HepG2 (cell line): ENCODE measurements at regions not wholly inside any gene's neighbourhood (a gene's known extent, or its start where the extent isn't known, plus 50 kb on each side); places are given as distances from the start of the nearest gene placed in this dataset.

Source experiments
- ATAC-seq: fragments of 200-7000 bp; cut with Tn5 transposase; 3 replicates; pipeline ENCODE4 v1.9.1; 2020; ENCODE audit warnings: mild to moderate bottlenecking, moderate library complexity
- BruUV-seq: library from RNA; stranded (reverse); fragments of 400-500 nt; replicated peaks from 2 replicates; lab custom pipeline; 2021; lab: Mats Ljungman, UMichigan
- CTCF ChIA-PET: fragments of 300-600 bp; formaldehyde crosslinking; extraction: SDS; loops from one replicate; lab custom pipeline; 2021; ENCODE audit warnings: low total read pairs, inconsistent platforms, low intra/inter-chr PET ratio; lab: Yijun Ruan, JAX
- POLR2A ChIA-PET: fragments of 350-600 bp; sonication (Branson Sonifier 250); formaldehyde crosslinking; loops from one replicate; lab custom pipeline; 2020; ENCODE audit warnings: antibody characterized with exemption, inconsistent platforms; lab: Yijun Ruan, JAX
- DNase-seq: peaks from one replicate; pipeline ENCODE4 v3.0.0-alpha.2; 2015; ENCODE audit warnings: low spot score
- FAIRE-seq: peaks from 3 replicates; lab custom pipeline; 2011; peaks lifted over from hg19 to GRCh38; lab: Jason Lieb, UNC
- H2AFZ ChIP-seq: one replicate; pipeline ENCODE4 v1.6.1; 2011; ENCODE audit warnings: low read length, inconsistent platforms
- H3K27ac ChIP-seq: fragments of 300-600 bp; 3 replicates; pipeline ENCODE4 v1.8.0; 2011; ENCODE audit warnings: mixed run types, mild to moderate bottlenecking, mixed read lengths, low read length, inconsistent platforms; ENCODE audit not compliant: insufficient read depth; ENCODE audit errors: extremely low read length
- H3K27me3 ChIP-seq, 2 experiments: fragments of 200-600 bp in 1 of 2; 2 replicates in 1 of 2; 3 replicates in 1 of 2; pipeline versions ENCODE4 v1.6.0 to v1.8.0; 2011; ENCODE audit warnings: low read length in 2 of 2, mild to moderate bottlenecking in 2 of 2, moderate library complexity in 2 of 2, inconsistent platforms in 1 of 2; ENCODE audit not compliant: insufficient read depth in 2 of 2, control insufficient read depth in 1 of 2
- H3K36me3 ChIP-seq, 2 experiments: fragments of 200-600 bp in 1 of 2; replicated peaks in 1 of 2; 2 replicates in 1 of 2; 3 replicates in 1 of 2; pipeline versions ENCODE4 v1.5.1 to v1.8.0; 2011; ENCODE audit warnings: low read length in 2 of 2, inconsistent platforms in 1 of 2; ENCODE audit not compliant: insufficient read depth in 2 of 2, control insufficient read depth in 1 of 2
- H3K4me1 ChIP-seq: 2 replicates; pipeline ENCODE4 v1.5.1; 2012; ENCODE audit warnings: low read length, inconsistent platforms; ENCODE audit not compliant: insufficient read depth
- H3K4me2 ChIP-seq: 2 replicates; pipeline ENCODE4 v1.6.0; 2011; ENCODE audit warnings: low read depth, low read length, inconsistent platforms
- H3K4me3 ChIP-seq, 3 experiments: fragments of 200-600 bp in 1 of 3; sonication (generic), shearing (Covaris generic) in 1 of 3; replicated peaks in 1 of 3; 2 replicates each; pipeline ENCODE4 v1.5.1; 2011 to 2016; ENCODE audit warnings: low read length in 3 of 3, inconsistent platforms in 2 of 3, low read depth in 2 of 3, mild to moderate bottlenecking in 2 of 3, control low read depth in 1 of 3, mixed read lengths in 1 of 3; ENCODE audit not compliant: insufficient read depth in 1 of 3
- H3K79me2 ChIP-seq: one replicate; pipeline ENCODE4 v1.6.1; 2011; ENCODE audit warnings: low read length, inconsistent platforms; ENCODE audit not compliant: insufficient read depth
- H3K9ac ChIP-seq: 2 replicates; pipeline ENCODE4 v1.6.0; 2011; ENCODE audit warnings: mild to moderate bottlenecking, low read depth, low read length, inconsistent platforms; ENCODE audit not compliant: insufficient read depth
- H3K9me3 ChIP-seq: 2 replicates; pipeline ENCODE4 v1.5.1; 2012; ENCODE audit warnings: mild to moderate bottlenecking, low read length
- H4K20me1 ChIP-seq: 2 replicates; pipeline ENCODE4 v1.6.0; 2011; ENCODE audit warnings: inconsistent platforms, mild to moderate bottlenecking, low read length, moderate library complexity; ENCODE audit not compliant: insufficient read depth
- ARNT2 ChIP-seq: sonication (generic); formaldehyde crosslinking; IDR thresholded peaks from 2 replicates; pipeline ENCODE4 v1.8.0; 2022; ENCODE audit warnings: mild to moderate bottlenecking, low read depth, missing genetic modification reagents, moderate library complexity
- JUND ChIP-seq: sonication (generic); formaldehyde crosslinking; IDR thresholded peaks from 2 replicates; pipeline ENCODE4 v1.8.0; 2022; ENCODE audit warnings: mild to moderate bottlenecking, missing genetic modification reagents
- NONO ChIP-seq, 2 experiments: fragments of 450-650 bp in 1 of 2; sonication (generic) in 1 of 2; formaldehyde crosslinking in 1 of 2; IDR thresholded peaks in 1 of 2; conservative IDR thresholded peaks in 1 of 2; 2 replicates each; pipeline versions ENCODE4 v1.6.1 to v1.8.0; 2017 to 2022; ENCODE audit warnings: mild to moderate bottlenecking in 1 of 2, missing genetic modification reagents in 1 of 2, moderate library complexity in 1 of 2
- SNRNP70 ChIP-seq: fragments of 200-400 bp; formaldehyde crosslinking; IDR thresholded peaks from 2 replicates; pipeline ENCODE4 v1.6.1; 2017; ENCODE audit warnings: mild to moderate bottlenecking, low read depth, low read length, moderate library complexity
- ZNF496 ChIP-seq: sonication (generic); formaldehyde crosslinking; IDR thresholded peaks from 2 replicates; pipeline ENCODE4 v1.8.1; 2023; ENCODE audit warnings: mild to moderate bottlenecking, moderate library complexity, missing genetic modification reagents; ENCODE audit not compliant: insufficient replicate concordance
- ZNF746 ChIP-seq: sonication (generic); formaldehyde crosslinking; IDR thresholded peaks from 2 replicates; pipeline ENCODE4 v1.8.0; 2022; ENCODE audit warnings: mild to moderate bottlenecking, missing genetic modification reagents
- ZNF792 ChIP-seq: IDR thresholded peaks from 2 replicates; pipeline ENCODE4 v1.6.1; 2016
- ZSCAN20 ChIP-seq: sonication (generic); formaldehyde crosslinking; IDR thresholded peaks from 2 replicates; pipeline ENCODE4 v1.4.0; 2020; ENCODE audit warnings: missing genetic modification reagents, mild to moderate bottlenecking, borderline replicate concordance
- WGBS: methylation state at CpG from one replicate; pipeline ENCODE4 v1.1.6; 2017; ENCODE audit warnings: low lambda C conversion rate; 5-methylcytosine and 5-hydroxymethylcytosine counted together
- in situ Hi-C: cut with HindIII; loops from 2 replicates; pipeline ENCODE4 v1.10.0; 2017; ENCODE audit warnings: low pct_unique_long_range_greater_than_20kb; ENCODE audit not compliant: extremely low pct_ligation_motif_present
- intact Hi-C: fragments of 100-400 bp; cut with micrococcal nuclease; formaldehyde crosslinking; loops from one replicate; pipeline ENCODE4 v1.10.0; 2022; ENCODE audit not compliant: unreplicated experiment
- TF ChIP-seq, protein P1 (sequence below): sonication (generic); formaldehyde crosslinking; IDR thresholded peaks from 2 replicates; pipeline ENCODE4 v1.5.1; 2020; ENCODE audit warnings: mild to moderate bottlenecking, missing genetic modification reagents
- TF ChIP-seq, protein P2 (sequence below): sonication (generic); formaldehyde crosslinking; IDR thresholded peaks from 2 replicates; pipeline ENCODE4 v1.8.0; 2022; ENCODE audit warnings: mild to moderate bottlenecking, missing genetic modification reagents, moderate library complexity
- TF ChIP-seq, protein P3 (sequence below): sonication (generic); formaldehyde crosslinking; IDR thresholded peaks from 2 replicates; pipeline ENCODE4 v1.5.0; 2020; ENCODE audit warnings: mild to moderate bottlenecking, missing genetic modification reagents
- TF ChIP-seq, protein P4 (sequence below): sonication (generic); formaldehyde crosslinking; IDR thresholded peaks from 2 replicates; pipeline ENCODE4 v1.8.0; 2022; ENCODE audit warnings: missing genetic modification reagents, mild to moderate bottlenecking, inconsistent platforms, borderline replicate concordance
- TF ChIP-seq, protein P5 (sequence below): sonication (generic); formaldehyde crosslinking; conservative IDR thresholded peaks from 2 replicates; pipeline ENCODE4 v1.4.0; 2020; ENCODE audit warnings: missing genetic modification reagents

DNA sequence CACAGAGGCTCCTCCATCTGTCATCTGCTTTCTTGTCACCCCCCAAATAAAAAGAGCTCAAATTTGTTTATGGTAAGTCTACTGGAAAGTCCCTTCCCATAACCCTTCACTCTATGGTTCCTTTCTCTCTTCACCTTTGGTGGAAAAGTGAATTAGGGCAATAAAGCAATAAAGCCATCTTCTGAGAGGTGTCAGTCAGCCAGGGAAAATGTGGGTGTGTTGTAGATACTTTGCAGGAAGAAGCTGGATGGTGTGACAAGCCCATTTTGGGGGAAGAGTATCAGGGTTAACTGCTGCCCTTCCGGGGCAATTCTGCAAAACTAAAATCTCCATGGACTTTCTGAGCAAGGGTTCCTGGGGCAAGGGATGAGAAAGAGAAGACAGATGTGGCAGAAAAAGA is 197.9 kb downstream of the SH3BP4 start:
- ATAC-seq (no peak), FAIRE-seq (no peak), DNase-seq (no peak)
- Histone ChIP-seq H4K20me1 (no peaks in the 10 kb centered on the region), H3K27me3 (peaks cover 0 to 40% of the 10 kb centered on the region in 2 experiments; a peak in 4 of 5 replicates), H3K4me2 (no peak overlapping the region), H3K4me1 (no peaks in the 10 kb centered on the region), H3K4me3 (no peak overlapping the region), H3K9me3 (no peaks in the 10 kb centered on the region), H3K36me3 (no peaks in the 10 kb centered on the region), H3K79me2 (no peaks in the 10 kb centered on the region), H3K27ac (no peak overlapping the region), H3K9ac (no peak overlapping the region), H2AFZ (no peak overlapping the region)
- TF ChIP-seq ZSCAN20 (CRISPR knock-in tag), result no peak
- TF ChIP-seq, protein P1, sequence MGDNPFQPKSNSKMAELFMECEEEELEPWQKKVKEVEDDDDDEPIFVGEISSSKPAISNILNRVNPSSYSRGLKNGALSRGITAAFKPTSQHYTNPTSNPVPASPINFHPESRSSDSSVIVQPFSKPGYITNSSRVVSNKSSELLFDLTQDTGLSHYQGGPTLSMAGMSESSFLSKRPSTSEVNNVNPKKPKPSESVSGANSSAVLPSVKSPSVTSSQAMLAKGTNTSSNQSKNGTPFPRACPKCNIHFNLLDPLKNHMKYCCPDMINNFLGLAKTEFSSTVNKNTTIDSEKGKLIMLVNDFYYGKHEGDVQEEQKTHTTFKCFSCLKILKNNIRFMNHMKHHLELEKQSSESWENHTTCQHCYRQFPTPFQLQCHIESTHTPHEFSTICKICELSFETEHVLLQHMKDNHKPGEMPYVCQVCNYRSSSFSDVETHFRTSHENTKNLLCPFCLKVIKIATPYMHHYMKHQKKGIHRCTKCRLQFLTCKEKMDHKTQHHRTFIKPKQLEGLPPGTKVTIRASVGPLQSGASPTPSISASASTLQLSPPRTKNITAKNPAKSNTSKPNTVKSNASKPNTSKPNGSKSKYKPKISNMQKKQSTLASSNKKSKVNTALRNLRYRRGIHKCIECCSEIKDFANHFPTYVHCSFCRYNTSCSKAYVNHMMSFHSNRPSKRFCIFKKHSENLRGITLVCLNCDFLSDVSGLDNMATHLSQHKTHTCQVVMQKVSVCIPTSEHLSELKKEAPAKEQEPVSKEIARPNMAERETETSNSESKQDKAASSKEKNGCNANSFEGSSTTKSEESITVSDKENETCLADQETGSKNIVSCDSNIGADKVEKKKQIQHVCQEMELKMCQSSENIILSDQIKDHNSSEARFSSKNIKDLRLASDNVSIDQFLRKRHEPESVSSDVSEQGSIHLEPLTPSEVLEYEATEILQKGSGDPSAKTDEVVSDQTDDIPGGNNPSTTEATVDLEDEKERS (CRISPR knock-in tag), result no peak
- no peak for TF ChIP-seq JUND (CRISPR knock-in tag)
- TF ChIP-seq, protein P2, sequence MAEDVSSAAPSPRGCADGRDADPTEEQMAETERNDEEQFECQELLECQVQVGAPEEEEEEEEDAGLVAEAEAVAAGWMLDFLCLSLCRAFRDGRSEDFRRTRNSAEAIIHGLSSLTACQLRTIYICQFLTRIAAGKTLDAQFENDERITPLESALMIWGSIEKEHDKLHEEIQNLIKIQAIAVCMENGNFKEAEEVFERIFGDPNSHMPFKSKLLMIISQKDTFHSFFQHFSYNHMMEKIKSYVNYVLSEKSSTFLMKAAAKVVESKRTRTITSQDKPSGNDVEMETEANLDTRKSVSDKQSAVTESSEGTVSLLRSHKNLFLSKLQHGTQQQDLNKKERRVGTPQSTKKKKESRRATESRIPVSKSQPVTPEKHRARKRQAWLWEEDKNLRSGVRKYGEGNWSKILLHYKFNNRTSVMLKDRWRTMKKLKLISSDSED, result no peak
- TF ChIP-seq, protein P3, sequence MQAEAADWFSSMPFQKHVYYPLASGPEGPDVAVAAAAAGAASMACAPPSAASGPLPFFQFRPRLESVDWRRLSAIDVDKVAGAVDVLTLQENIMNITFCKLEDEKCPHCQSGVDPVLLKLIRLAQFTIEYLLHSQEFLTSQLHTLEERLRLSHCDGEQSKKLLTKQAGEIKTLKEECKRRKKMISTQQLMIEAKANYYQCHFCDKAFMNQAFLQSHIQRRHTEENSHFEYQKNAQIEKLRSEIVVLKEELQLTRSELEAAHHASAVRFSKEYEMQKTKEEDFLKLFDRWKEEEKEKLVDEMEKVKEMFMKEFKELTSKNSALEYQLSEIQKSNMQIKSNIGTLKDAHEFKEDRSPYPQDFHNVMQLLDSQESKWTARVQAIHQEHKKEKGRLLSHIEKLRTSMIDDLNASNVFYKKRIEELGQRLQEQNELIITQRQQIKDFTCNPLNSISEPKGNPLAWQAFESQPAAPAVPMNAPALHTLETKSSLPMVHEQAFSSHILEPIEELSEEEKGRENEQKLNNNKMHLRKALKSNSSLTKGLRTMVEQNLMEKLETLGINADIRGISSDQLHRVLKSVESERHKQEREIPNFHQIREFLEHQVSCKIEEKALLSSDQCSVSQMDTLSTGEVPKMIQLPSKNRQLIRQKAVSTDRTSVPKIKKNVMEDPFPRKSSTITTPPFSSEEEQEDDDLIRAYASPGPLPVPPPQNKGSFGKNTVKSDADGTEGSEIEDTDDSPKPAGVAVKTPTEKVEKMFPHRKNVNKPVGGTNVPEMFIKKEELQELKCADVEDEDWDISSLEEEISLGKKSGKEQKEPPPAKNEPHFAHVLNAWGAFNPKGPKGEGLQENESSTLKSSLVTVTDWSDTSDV (CRISPR knock-in tag), result no peak
- TF ChIP-seq, protein P4, sequence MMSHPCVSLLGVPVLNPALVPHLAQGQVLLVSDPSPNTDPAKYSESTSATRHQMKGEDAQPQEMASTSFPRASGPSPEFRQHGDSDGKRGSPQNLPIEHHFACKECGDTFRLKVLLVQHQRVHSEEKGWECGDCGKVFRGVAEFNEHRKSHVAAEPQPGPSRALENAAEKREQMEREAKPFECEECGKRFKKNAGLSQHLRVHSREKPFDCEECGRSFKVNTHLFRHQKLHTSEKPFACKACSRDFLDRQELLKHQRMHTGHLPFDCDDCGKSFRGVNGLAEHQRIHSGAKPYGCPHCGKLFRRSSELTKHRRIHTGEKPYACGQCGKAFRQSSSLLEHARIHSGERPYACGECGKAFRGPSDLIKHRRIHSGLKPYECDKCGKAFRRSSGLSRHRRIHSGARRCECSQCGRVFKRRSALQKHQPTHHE, result no peak
- no peak for TF ChIP-seq NONO (IDR thresholded peaks at IDR 0.05)
- TF ChIP-seq NONO (CRISPR knock-in tag; conservative IDR thresholded peaks at IDR 0.05), result no peak
- TF ChIP-seq ZNF496 (CRISPR knock-in tag), result no peak
- TF ChIP-seq, protein P5, sequence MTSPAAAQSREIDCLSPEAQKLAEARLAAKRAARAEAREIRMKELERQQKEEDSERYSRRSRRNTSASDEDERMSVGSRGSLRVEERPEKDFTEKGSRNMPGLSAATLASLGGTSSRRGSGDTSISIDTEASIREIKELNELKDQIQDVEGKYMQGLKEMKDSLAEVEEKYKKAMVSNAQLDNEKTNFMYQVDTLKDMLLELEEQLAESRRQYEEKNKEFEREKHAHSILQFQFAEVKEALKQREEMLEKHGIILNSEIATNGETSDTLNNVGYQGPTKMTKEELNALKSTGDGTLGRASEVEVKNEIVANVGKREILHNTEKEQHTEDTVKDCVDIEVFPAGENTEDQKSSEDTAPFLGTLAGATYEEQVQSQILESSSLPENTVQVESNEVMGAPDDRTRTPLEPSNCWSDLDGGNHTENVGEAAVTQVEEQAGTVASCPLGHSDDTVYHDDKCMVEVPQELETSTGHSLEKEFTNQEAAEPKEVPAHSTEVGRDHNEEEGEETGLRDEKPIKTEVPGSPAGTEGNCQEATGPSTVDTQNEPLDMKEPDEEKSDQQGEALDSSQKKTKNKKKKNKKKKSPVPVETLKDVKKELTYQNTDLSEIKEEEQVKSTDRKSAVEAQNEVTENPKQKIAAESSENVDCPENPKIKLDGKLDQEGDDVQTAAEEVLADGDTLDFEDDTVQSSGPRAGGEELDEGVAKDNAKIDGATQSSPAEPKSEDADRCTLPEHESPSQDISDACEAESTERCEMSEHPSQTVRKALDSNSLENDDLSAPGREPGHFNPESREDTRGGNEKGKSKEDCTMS, result no peak
- no peak for TF ChIP-seq SNRNP70
- TF ChIP-seq ZNF746 (CRISPR knock-in tag), result no peak
- no peak for TF ChIP-seq ARNT2 (CRISPR knock-in tag)
- no peak for TF ChIP-seq ZNF792 (CRISPR knock-in tag)
- POLR2A ChIA-PET, result no interaction called here
- intact Hi-C loops (no loop called here), in situ Hi-C loops (no loop called here)
- BruUV-seq, result no TSS peak
- WGBS, result 0% methylated on average over 1 of the region's 1 CpG
- CTCF ChIA-PET, result no interaction called here
